Fibroblast of gingiva (primary cell): ENCODE measurements at regions not wholly inside any gene's neighbourhood (a gene's known extent, or its start where the extent isn't known, plus 50 kb on each side); places are given as distances from the start of the nearest gene placed in this dataset.
"Not testable (repeated sequence)": the region's sequence is repeated elsewhere in the genome, so short reads cannot be mapped to it uniquely, and the experiment has no call there.

Experiments used
- DNase-seq: peaks from one replicate; pipeline ENCODE4 v3.0.0-alpha.2; 2011; ENCODE audit warnings: low read depth

GRCh38 chr9:74197771-74198170, 299.4 kb upstream of the RORB start:
- not testable (repeated sequence) for DNase-seq

DNA sequence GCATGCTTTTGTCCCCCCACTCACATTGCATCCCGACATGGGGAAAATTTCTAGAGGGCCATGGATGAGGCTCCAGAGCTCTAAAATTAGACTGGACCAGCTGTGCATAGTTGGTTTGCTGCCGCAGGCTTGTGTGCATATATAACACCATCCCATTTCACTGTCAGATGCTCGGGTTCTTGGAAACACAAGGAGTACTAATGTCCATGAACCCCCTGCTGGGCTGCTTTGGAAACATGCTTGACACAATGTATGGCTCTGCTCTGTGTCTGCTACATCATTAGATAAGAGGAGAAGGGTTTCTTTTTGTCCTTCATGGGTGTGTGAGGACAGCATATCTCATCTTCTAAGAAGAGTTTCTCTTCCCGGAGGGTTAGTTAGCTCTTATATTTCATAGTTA, 292.1 kb upstream of the RORB start:
- no peak for DNase-seq

GRCh38 chr9:74218385-74219063, 278.6 kb upstream of the RORB start:
- DNase-seq = no peak

GRCh38 chr9:74220327-74220726, 276.8 kb upstream of the RORB start:
- no peak for DNase-seq

DNA sequence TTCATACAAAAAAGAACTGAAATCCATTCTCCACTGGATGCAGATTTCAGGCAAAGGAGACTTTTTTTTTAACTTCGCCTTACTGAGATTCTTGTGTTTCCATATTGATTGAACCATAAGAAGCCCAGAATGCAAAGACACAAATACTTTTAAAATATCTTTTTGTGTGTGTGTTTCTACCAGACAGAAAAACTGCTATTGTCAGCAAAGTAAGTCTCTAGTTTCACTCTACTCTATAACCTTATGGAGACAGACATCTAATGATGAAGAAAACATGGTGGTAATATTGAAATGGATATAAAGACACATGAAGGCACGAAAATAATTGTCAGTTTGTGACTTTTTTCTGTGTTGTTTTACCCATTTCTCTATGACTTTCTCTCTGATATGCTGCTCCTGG, 260.3 kb upstream of the RORB start:
- no peak for DNase-seq

- DNase-seq = no peak
Observed at GRCh38 chr9:74245866-74246497, 251.2 kb upstream of the RORB start.

GRCh38 chr9:74255489-74255984, 241.6 kb upstream of the RORB start:
- DNase-seq = no peak

- no peak for DNase-seq
Observed at GRCh38 chr9:74275872-74276508, 221.1 kb upstream of the RORB start.

DNA sequence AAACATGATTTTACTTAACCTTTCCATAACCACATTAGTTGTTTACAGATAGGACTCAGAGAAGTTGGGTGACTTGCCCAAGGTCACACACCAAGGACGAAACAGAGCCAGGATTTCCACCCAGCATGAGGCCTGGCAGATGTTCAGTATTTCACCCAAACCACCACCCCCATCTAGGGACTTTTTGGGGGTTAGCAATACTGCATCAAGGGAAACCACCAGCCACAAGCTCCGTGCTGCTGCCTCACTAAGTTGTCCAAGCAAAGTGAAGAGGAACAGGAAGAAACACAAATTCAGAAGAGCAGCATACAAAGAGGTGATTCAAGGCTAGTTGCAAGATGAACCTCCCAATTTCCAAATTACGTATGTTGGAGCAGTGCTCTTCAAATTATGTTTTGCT, 219.6 kb upstream of the RORB start:
- DNase-seq = no peak

DNA sequence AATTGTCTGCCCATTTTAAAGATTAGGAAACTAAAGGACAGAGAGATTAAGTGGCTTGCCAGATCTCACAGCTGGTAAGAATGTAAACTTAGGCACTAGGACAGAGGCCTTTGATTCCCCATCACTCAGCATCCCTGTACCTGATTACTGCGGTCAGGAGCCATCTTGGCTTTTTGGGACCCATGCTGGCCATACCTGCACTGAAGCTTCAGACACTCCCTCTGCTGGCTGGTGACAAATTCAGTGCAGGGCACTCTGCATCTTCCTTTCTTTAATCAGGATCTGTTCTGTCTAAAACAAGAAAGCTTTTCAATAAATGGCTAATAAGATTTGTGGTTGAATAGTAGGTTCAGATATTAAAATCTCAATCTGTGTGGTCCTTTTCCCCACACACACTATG, 215.5 kb upstream of the RORB start:
- no peak for DNase-seq

- no peak for DNase-seq
Observed at GRCh38 chr9:74282526-74283253, 214.4 kb upstream of the RORB start.

DNA sequence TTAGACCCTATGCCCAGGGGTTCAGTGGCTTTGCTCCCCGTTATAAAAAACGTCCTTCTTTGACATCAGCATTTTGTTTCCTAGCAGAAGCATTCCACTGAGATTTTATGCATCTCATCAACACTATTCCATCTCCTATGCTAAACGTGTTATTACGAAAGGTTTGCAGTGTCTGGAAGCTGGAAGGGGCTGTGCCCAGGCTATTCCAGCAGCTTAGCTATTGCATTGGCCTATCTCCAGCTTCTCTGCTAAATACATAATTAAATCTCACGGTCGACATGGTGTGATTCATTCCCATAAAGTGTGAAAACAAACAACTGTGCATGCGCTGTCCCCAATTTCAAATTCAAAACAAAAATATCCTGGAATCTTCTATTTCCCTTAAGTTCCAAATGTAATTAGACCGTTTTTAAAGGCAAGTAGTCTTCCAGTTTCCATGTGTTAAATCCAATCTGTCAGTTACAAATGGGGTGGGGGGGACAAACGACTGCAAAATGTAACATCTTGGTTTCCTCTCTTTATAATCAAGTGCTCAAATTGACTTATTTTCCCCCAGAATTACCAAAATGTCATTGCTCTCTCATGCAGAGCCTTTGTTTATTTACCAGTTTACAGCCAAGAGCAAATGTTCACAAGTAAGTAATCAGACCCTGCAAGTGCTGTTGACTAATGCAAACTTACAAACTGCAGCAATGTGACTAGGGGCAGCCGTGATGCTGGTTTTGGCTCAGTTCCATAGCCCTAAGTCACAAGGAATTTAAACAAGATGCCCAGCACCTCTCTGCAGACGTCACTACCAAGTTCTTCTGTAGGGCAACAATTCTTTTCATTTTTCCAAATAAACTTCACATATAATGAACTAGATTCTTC, 212.3 kb upstream of the RORB start:
- peak; percentile 80 for DNase-seq

DNA sequence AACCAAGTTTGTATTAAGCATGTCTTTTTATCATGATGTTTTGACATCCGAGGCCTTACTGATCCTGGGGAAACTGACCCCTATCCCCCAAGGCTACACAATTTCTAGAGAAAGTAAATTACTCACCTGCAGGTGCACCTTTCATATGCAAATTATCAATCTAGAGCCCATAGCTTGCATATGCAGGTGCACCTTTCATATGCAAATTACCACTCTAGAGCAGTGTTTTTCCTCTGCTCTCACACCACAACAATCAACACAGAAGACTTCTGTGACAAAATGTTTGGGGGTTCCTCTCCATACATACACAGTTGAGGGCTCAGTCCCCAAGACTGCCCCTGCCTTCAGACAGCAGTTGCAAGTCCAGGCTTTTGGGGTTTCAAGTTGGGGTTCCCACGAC, 203.7 kb upstream of the RORB start:
- no peak for DNase-seq

DNA sequence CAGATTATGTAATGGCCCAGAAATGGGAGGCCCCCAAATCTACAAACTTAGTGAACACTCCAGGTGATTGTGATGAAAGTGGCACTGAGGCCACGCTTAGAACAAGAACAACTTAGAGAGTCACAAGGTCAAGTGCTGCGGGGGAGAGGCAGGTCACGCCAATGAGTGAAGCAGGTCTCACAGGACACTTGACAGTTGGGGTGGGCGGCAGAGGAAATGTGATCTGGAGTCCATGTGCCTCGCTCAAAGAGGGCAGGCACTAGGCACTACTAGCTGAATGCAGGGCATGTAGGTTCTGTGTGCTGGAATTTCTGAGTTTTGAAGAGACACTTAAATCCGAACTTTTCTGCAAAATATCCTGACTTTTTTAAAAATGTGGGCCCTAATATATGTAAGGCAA, 193.2 kb upstream of the RORB start:
- DNase-seq = no peak

DNA sequence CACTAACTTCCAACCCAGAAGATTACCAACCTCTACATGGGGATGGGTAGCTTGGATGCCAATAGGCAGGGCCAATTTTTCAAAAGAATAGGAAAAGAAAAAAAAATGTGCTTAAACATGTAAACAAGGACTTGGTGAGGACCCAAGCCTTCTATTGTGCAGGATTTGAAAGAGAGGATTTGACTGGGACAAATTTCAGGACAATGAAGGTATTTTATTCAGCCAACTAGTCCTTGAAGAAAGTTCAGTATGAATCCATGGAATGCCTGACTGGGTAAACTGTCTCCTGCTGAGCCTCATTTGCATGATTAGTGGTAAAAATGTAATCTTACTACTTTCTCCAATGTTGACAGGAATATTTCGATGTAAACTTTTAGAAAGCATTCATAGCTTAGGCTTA, 192.5 kb upstream of the RORB start:
- DNase-seq = no peak

DNA sequence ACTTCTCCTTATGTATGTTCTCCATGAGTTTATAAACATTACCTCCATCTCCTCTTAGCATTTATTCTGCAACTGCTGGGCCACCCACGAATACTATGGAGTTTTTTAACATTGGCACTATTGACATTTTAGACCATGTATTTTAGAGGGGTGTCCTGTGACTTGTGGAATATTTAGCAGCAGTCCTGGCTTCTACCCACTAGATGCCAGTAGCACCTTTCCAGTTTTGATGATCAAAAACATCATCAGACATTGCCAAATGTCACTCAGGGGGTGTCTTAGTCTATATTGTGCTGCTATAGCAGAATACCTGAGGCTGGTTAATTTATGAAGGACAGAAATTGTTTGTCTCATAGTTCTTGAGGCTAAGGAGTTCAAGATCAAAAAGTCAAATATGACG, 187.5 kb upstream of the RORB start:
- no peak for DNase-seq

DNA sequence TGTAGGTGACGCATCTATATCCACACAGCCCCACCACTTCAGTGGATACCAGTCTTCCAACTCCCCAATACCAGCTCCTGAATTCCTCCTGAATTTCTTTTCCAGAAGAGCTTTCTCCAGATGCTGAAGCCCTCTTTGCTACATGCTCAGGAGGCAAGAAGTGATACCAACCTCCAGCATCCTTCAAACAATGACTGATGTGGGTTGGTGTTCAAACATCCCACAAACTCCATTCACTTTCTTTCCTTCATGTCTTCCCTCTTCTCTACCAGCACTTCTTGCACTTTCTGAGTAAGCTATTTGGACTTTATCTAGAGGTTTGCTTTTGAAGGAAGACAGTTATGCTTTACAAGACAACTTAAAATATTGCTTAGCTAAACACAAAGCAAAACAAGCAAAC, 179.9 kb upstream of the RORB start:
- no peak for DNase-seq

DNA sequence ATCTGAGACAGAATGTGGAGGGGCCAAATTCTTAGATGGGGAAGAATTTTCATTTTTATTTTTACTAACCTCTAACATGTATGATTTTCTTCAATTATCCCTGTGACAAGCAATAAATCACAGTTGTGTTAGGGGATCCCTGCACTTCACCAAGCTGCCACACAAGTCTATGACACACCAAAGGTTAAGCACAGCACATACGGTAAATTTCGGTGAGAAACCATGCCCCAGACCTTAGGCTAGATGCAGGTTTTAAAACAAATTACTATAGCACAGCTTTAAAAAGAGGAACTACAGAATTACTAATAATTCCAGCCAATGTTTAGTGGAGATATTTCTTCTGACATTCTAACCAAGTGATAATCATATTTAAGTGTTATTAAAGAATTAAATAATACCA, 175.7 kb upstream of the RORB start:
- no peak for DNase-seq

GRCh38 chr9:74322661-74323314, 174.3 kb upstream of the RORB start:
- DNase-seq = no peak

DNA sequence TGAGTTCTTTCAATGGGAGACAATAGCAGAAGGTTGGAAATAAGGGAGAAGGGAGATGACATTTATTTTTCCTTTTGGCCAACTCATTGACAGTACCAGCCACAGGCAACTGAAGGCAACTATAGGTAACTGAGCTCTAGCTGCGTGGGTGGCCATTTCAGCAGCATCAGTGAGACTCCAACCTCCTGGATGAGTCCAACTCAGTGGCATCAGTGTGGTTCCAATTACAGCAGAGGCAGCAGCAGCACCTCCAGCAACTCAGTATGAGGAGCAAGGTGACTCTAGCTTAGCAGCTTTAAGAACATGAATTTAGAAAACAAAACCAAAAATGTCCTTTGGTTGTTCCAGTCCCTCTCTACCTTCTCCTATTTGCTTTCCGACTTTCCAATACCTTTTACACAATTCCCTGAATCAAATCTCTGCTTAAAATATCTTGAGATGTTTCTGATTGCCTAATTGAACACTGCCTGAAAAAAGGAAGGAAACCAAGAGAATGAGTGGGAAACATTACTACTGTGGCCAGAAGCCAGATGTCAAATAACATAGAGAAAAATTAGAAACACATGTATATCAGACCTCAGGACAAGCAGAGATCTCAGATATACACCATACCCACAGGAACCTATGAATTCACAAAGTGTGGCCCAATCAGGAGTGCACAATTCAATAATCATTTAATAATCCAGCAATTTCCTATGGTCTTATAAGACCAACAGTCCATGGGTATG, 166.5 kb upstream of the RORB start:
- DNase-seq = peak; percentile 41

DNA sequence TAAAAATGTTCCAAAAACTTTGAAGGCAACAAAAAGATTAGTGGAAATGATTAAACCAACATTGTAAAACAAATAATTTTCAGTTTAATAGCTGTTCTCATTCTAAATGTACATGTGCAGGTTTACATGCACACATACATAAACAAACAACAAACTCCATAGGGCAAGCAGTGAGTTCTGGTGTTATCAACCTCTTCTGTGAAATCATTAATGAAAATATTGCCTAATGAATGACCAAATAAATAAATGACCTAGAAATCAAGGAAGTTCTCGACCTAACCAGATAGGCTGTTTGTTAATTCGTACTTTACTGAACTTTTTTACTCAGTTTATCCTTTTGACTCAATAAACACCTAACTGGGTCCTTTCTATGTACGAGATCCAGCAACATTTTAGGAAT, 165.5 kb upstream of the RORB start:
- DNase-seq = no peak
